Aorta (tissue), 5 donors: ENCODE measurements at regions not wholly inside any gene's neighbourhood (a gene's known extent, or its start where the extent isn't known, plus 50 kb on each side); places are given as distances from the start of the nearest gene placed in this dataset.
"Not testable (repeated sequence)": the region's sequence is repeated elsewhere in the genome, so short reads cannot be mapped to it uniquely, and the experiment has no call there.

Source experiments
- ATAC-seq: fragments of 200-7000 bp; cut with Tn5 transposase; one replicate; pipeline ENCODE4 v1.9.1; 2022; ENCODE audit warnings: moderate library complexity; ENCODE audit not compliant: low FRiP score
- DNase-seq, 2 donors: peaks; one replicate each; pipeline ENCODE4 v3.0.0-alpha.2; 2020
- H3K27ac ChIP-seq, 2 donors: one replicate each; pipeline ENCODE4 v1.5.1; 2013; ENCODE audit warnings: low read length in 2 of 2, mild to moderate bottlenecking in 2 of 2, moderate library complexity in 2 of 2, control low read depth in 1 of 2, inconsistent platforms in 1 of 2, low read depth in 1 of 2
- H3K27me3 ChIP-seq, 2 donors: one replicate each; pipeline ENCODE4 v1.6.1; 2013; ENCODE audit warnings: control low read depth in 1 of 2, low read length in 1 of 2, mild to moderate bottlenecking in 1 of 2, moderate library complexity in 1 of 2; ENCODE audit not compliant: insufficient read depth in 2 of 2, control insufficient read depth in 1 of 2
- H3K36me3 ChIP-seq, 2 donors: one replicate each; pipeline ENCODE4 v1.6.1; 2013; ENCODE audit warnings: control low read depth in 1 of 2, low read length in 1 of 2, mild to moderate bottlenecking in 1 of 2; ENCODE audit not compliant: insufficient read depth in 2 of 2, control insufficient read depth in 1 of 2
- H3K4me1 ChIP-seq, 2 donors: one replicate each; pipeline ENCODE4 v1.6.1; 2013; ENCODE audit warnings: low read length in 2 of 2, control low read depth in 1 of 2, mild to moderate bottlenecking in 1 of 2, moderate library complexity in 1 of 2; ENCODE audit not compliant: insufficient read depth in 2 of 2, control insufficient read depth in 1 of 2
- H3K4me3 ChIP-seq, 2 donors: one replicate each; pipeline ENCODE4 v1.5.1; 2013; ENCODE audit warnings: low read length in 2 of 2, control low read depth in 1 of 2, mild to moderate bottlenecking in 1 of 2
- H3K9me3 ChIP-seq: one replicate; pipeline ENCODE4 v1.6.1; 2013; ENCODE audit warnings: mild to moderate bottlenecking, low read length; ENCODE audit not compliant: control insufficient read depth
- WGBS, 2 donors: extraction: QIAGEN DNeasy Blood & Tissue Kit; methylation state at CpG; one replicate each; pipeline ENCODE4 v1.1.7; 2013; 5-methylcytosine and 5-hydroxymethylcytosine counted together
- intact Hi-C, 2 donors: fragments of 100-400 bp; cut with DNase I; formaldehyde crosslinking; loops; one replicate each; pipeline versions ENCODE4 v1.14.2 to v1.15.0; 2022
- donor health status: healthy with polysubstance abuse.
- donor health status: Bipolar disorder and iron deficiency.
- donor health status: DM: no; HTN: no; CAD: no.
- donor health status: DM: no; HTN: no; CAD: no.
- donor health status: DM: yes; HTN: yes; CAD: no.

GRCh38 chr3:8069471-8069870 is 432.2 kb upstream of the LMCD1 start:
- intact Hi-C loops = no loop called here
- no peaks in the 10 kb centered on the region for H3K27me3 ChIP-seq
- no peak overlapping the region for H3K27ac ChIP-seq
- no peaks in the 10 kb centered on the region for H3K4me1 ChIP-seq
- no peaks in the 10 kb centered on the region for H3K36me3 ChIP-seq
- DNase-seq (no peak), ATAC-seq (no peak)
- no peak overlapping the region for H3K4me3 ChIP-seq
- no peaks in the 10 kb centered on the region for H3K9me3 ChIP-seq
- WGBS, 2 donors = 59 to 69% methylated on average over 1 of the region's 1 CpG

DNA sequence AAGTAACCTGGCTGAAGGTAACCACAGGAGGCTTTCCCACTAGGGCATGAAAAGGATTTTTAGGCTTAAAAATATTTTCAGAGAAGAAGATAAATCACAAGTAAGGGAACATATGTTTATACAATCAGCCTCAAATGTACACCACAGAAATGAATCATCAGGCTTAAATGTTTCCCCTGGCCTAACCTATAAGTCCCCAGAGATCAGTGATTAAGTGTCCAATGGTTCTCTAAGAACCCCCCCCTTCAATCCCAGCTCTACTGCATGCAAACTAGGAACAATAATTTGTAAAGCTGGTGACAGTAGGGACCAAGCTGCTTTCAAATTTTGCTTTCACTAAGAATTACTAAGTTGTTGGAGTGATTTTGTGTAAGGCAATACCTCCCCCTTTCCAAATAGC is 431.6 kb upstream of the LMCD1 start:
- Histone ChIP-seq H3K27me3 (no peaks in the 10 kb centered on the region), H3K9me3 (no peaks in the 10 kb centered on the region), H3K4me1 (no peaks in the 10 kb centered on the region), H3K27ac (no peak overlapping the region), H3K36me3 (no peaks in the 10 kb centered on the region), H3K4me3 (no peak overlapping the region)
- intact Hi-C loops = no loop called here
- ATAC-seq (no peak), DNase-seq (no peak)

- H3K27me3 ChIP-seq = not testable (repeated sequence)
Observed at GRCh38 chr3:8074740-8075139, 426.9 kb upstream of the LMCD1 start.

GRCh38 chr3:8077126-8077525 is 424.5 kb upstream of the LMCD1 start:
- 74 to 85% methylated on average over 1 of the region's 1 CpG for WGBS, 2 donors
- DNase-seq (no peak), ATAC-seq (no peak)
- Histone ChIP-seq H3K4me1 (no peaks in the 10 kb centered on the region), H3K27ac (no peak overlapping the region), H3K27me3 (no peaks in the 10 kb centered on the region), H3K36me3 (no peaks in the 10 kb centered on the region), H3K4me3 (no peak overlapping the region), H3K9me3 (no peaks in the 10 kb centered on the region)
- intact Hi-C loops = no loop called here

More at GRCh38 chr3:8074740-8075139, 426.9 kb upstream of the LMCD1 start:
- H3K27ac ChIP-seq, intact Hi-C loops, H3K4me1 ChIP-seq, ATAC-seq, H3K9me3 ChIP-seq, H3K36me3 ChIP-seq, DNase-seq, H3K4me3 ChIP-seq: not testable (repeated sequence)
- WGBS, 2 donors = 96 to 100% methylated on average over 3 of the region's 3 CpGs

DNA sequence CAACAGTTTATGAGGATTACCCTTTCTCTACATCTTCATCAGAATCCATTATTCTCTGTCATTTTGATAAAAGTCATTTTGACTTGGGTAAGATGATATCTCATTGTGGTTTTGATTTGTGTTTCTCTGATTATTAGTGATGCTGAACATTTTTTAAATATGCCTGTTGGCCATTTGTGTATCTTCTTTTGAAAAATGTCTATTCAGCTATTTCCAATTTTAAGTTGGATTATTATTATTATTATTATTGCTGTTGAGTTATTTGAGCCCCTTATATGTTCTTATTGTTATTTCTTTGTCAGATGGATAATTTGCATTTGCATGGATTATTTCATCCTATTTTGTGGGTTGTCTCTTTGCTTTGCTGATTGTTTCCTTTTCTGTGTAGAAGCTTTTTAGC is 421.2 kb upstream of the LMCD1 start:
- ATAC-seq = no peak
- no peak for DNase-seq
- H3K27ac ChIP-seq = no peak overlapping the region
- no peak overlapping the region for H3K4me3 ChIP-seq
- H3K36me3 ChIP-seq = no peaks in the 10 kb centered on the region
- H3K4me1 ChIP-seq = no peaks in the 10 kb centered on the region
- no peaks in the 10 kb centered on the region for H3K27me3 ChIP-seq
- intact Hi-C loops = no loop called here
- peaks cover 2% of the 10 kb centered on the region for H3K9me3 ChIP-seq

- Histone ChIP-seq H3K36me3 (no peaks in the 10 kb centered on the region), H3K4me3 (no peak overlapping the region), H3K4me1 (no peaks in the 10 kb centered on the region), H3K27me3 (no peaks in the 10 kb centered on the region), H3K9me3 (peaks cover 4% of the 10 kb centered on the region), H3K27ac (no peak overlapping the region)
- intact Hi-C loops = no loop called here
- ATAC-seq = no peak
- DNase-seq = no peak
- 89 to 90% methylated on average over 2 of the region's 2 CpGs for WGBS, 2 donors
Observed at GRCh38 chr3:8085498-8085897, 416.1 kb upstream of the LMCD1 start.

GRCh38 chr3:8087951-8088350 is 413.7 kb upstream of the LMCD1 start:
- Histone ChIP-seq H3K36me3 (no peaks in the 10 kb centered on the region), H3K4me3 (no peak overlapping the region), H3K9me3 (peaks cover 4% of the 10 kb centered on the region), H3K27me3 (no peaks in the 10 kb centered on the region), H3K4me1 (no peaks in the 10 kb centered on the region), H3K27ac (no peak overlapping the region)
- DNase-seq (no peak), ATAC-seq (no peak)
- 42 to 56% methylated on average over 3 of the region's 3 CpGs for WGBS, 2 donors
- intact Hi-C loops = no loop called here

DNA sequence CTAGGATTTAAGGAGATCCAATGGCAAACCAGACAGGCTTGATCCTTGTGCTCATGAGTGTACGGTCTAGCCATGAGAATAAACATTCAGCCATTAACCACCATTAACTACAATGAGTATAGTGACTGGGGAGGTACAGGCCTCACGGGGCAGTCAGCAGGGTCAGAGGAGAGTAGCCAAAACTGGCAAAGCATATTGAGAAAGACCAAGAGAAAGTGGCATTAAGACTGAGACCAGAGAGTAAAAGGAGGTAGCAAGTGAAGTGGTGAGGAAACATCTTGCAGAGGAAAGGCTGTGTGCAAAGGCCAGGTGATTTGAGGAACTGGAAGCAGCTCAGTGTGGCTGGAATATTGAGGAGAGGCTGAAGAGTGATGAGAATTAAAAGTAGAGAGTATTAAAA is 407.2 kb upstream of the LMCD1 start:
- H3K4me3 ChIP-seq = no peak overlapping the region
- no peak overlapping the region for H3K27ac ChIP-seq
- ATAC-seq = no peak
- H3K9me3 ChIP-seq = peaks cover 2% of the 10 kb centered on the region
- 89 to 90% methylated on average over 2 of the region's 2 CpGs for WGBS, 2 donors
- H3K27me3 ChIP-seq = no peaks in the 10 kb centered on the region
- H3K36me3 ChIP-seq = no peaks in the 10 kb centered on the region
- no peak for DNase-seq
- H3K4me1 ChIP-seq = peaks cover 0 to 1% of the 10 kb centered on the region in 2 donors
- intact Hi-C loops = no loop called here

DNA sequence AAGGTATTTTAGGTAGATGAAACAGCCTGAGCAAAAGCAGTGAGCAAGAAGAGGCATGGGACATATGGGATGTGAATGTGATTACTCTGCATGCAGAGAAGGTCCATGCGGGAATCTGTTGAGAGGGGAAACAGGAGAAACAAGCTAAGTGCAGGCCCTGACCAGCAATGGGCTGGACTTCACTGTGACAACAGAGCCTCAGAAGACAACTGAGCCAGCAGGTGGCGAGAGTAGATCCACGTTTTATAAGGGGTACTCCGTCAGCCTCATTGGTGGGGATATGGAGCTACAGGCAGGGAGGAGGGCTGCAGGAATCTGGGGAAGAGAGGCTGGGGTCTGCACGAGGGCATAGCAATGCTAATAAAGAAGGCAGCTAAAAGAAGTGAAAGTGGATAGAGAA is 405.9 kb upstream of the LMCD1 start:
- Histone ChIP-seq H3K27me3 (no peaks in the 10 kb centered on the region), H3K4me1 (peaks cover 0 to 1% of the 10 kb centered on the region in 2 donors), H3K4me3 (no peak overlapping the region), H3K36me3 (no peaks in the 10 kb centered on the region), H3K27ac (no peak overlapping the region), H3K9me3 (no peaks in the 10 kb centered on the region)
- DNase-seq (no peak), ATAC-seq (no peak)
- 57 to 59% methylated on average over 5 of the region's 5 CpGs for WGBS, 2 donors
- intact Hi-C loops = no loop called here
